ENCODE measurements at regions not wholly inside any gene's neighbourhood (a gene's known extent, or its start where the extent isn't known, plus 50 kb on each side); places are given as distances from the start of the nearest gene placed in this dataset.

GRCh38 chr3:79866162-79866561 lies 98.4 kb upstream of the ROBO1 start:
- TF ChIP-seq POLR2AphosphoS5 (IDR thresholded peaks at IDR 0.05) (no peak), CTCF (IDR thresholded peaks at IDR 0.05) (no peak)

All from gastroesophageal sphincter (tissue), 3 donors.